K562 (cell line): ENCODE measurements at regions not wholly inside any gene's neighbourhood (a gene's known extent, or its start where the extent isn't known, plus 50 kb on each side); places are given as distances from the start of the nearest gene placed in this dataset.

Experiments
- ATAC-seq: fragments of 200-7000 bp; cut with Tn5 transposase; 3 replicates; pipeline ENCODE4 v1.9.1; 2020; ENCODE audit warnings: moderate library complexity
- BruUV-seq: library from RNA; stranded (reverse); fragments of 400-500 nt; replicated peaks from 2 replicates; lab custom pipeline; 2021; lab: Mats Ljungman, UMichigan
- CTCF ChIA-PET: fragments of 300-600 bp; formaldehyde crosslinking; extraction: SDS; loops from one replicate; lab custom pipeline; 2021; ENCODE audit warnings: low intra/inter-chr PET ratio; lab: Yijun Ruan, JAX
- POLR2A ChIA-PET: fragments of 300-600, 350-650 bp; sonication (Branson Sonifier 250); formaldehyde crosslinking; extraction: SDS; loops from one replicate; lab custom pipeline; 2021; ENCODE audit warnings: antibody characterized with exemption, inconsistent platforms; lab: Yijun Ruan, JAX
- DNase-seq, 4 experiments: peaks; one replicate each; pipeline versions ENCODE4 v3.0.0 to v3.0.0-alpha.2; 2011 to 2018; ENCODE audit warnings: low spot score in 3 of 4, mixed read lengths in 3 of 4; ENCODE audit errors: extremely low read depth in 1 of 4
- FAIRE-seq: peaks from 2 replicates; lab custom pipeline; 2011; peaks lifted over from hg19 to GRCh38; lab: Jason Lieb, UNC
- H2AFZ ChIP-seq: 2 replicates; pipeline ENCODE4 v1.6.0; 2011; ENCODE audit warnings: low read depth, low read length, control low read depth, inconsistent platforms
- H3K27ac ChIP-seq: fragments of 200-600 bp; 3 replicates; pipeline ENCODE4 v1.8.0; 2011; ENCODE audit warnings: low read depth, mild to moderate bottlenecking, control low read depth, inconsistent platforms, low read length, moderate library complexity, mixed read lengths; ENCODE audit errors: extremely low read depth
- H3K27me3 ChIP-seq, 2 experiments: fragments of 300-600 bp in 1 of 2; 2 replicates in 1 of 2; 3 replicates in 1 of 2; pipeline versions ENCODE4 v1.6.0 to v1.8.0; 2011; ENCODE audit warnings: inconsistent platforms in 2 of 2, low read length in 2 of 2, mild to moderate bottlenecking in 1 of 2, mixed read lengths in 1 of 2, moderate library complexity in 1 of 2; ENCODE audit not compliant: control insufficient read depth in 2 of 2, insufficient read depth in 2 of 2
- H3K36me3 ChIP-seq: fragments of 300-600 bp; 3 replicates; pipeline ENCODE4 v1.8.0; 2011; ENCODE audit warnings: mild to moderate bottlenecking, low read length, inconsistent platforms; ENCODE audit not compliant: control insufficient read depth, insufficient read depth
- H3K4me1 ChIP-seq, 2 experiments: fragments of 200-600 bp in 1 of 2; replicated peaks in 1 of 2; 2 replicates in 1 of 2; 3 replicates in 1 of 2; pipeline versions ENCODE4 v1.5.1 to v1.8.0; 2011; ENCODE audit warnings: inconsistent platforms in 2 of 2, low read length in 2 of 2, mild to moderate bottlenecking in 1 of 2, mixed read lengths in 1 of 2, moderate library complexity in 1 of 2; ENCODE audit not compliant: control insufficient read depth in 2 of 2, insufficient read depth in 2 of 2
- H3K4me2 ChIP-seq: 2 replicates; pipeline ENCODE4 v1.6.1; 2011; ENCODE audit warnings: low read length, control low read depth, inconsistent platforms, mixed read lengths; ENCODE audit not compliant: insufficient read depth
- H3K4me3 ChIP-seq: fragments of 200-600 bp; sonication (generic), shearing (Covaris generic); 2 replicates; pipeline ENCODE4 v1.5.1; 2016; ENCODE audit warnings: control low read depth, inconsistent platforms
- H3K79me2 ChIP-seq: fragments of 200-600 bp; 3 replicates; pipeline ENCODE4 v1.8.0; 2011; ENCODE audit warnings: low read length, inconsistent platforms; ENCODE audit not compliant: control insufficient read depth, insufficient read depth
- H3K9ac ChIP-seq, 2 experiments: 2 replicates each; pipeline versions ENCODE4 v1.6.0 to v1.6.1; 2011; ENCODE audit warnings: low read depth in 2 of 2, low read length in 2 of 2, control low read depth in 1 of 2, inconsistent platforms in 1 of 2, mild to moderate bottlenecking in 1 of 2, mixed read lengths in 1 of 2; ENCODE audit not compliant: insufficient read depth in 1 of 2
- H3K9me1 ChIP-seq: one replicate; pipeline ENCODE4 v1.6.0; 2011; ENCODE audit warnings: inconsistent platforms, mild to moderate bottlenecking, low read length, moderate library complexity; ENCODE audit not compliant: control insufficient read depth, insufficient read depth
- H3K9me3 ChIP-seq: replicated peaks from 2 replicates; pipeline ENCODE4 v1.5.1; 2011; ENCODE audit warnings: low read depth, low read length, inconsistent platforms; ENCODE audit not compliant: control insufficient read depth, insufficient read depth
- H4K20me1 ChIP-seq: replicated peaks from 2 replicates; pipeline ENCODE4 v1.6.1; 2011; ENCODE audit warnings: low read length, inconsistent platforms, mixed read lengths; ENCODE audit not compliant: control insufficient read depth, insufficient read depth
- AFF4 ChIP-seq: sonication (generic); formaldehyde crosslinking; IDR thresholded peaks from 2 replicates; pipeline ENCODE4 v1.8.0; 2023; ENCODE audit warnings: mild to moderate bottlenecking, missing genetic modification reagents
- CEBPZ ChIP-seq: fragments of 150-350 bp; IDR thresholded peaks from 2 replicates; pipeline ENCODE4 v1.6.1; 2014; ENCODE audit warnings: low read depth, mild to moderate bottlenecking, low read length, borderline replicate concordance
- KDM2B ChIP-seq: fragments of 250-450 bp; sonication (Bioruptor Pico); IDR thresholded peaks from 2 replicates; pipeline ENCODE4 v1.8.0; 2021; ENCODE audit warnings: mild to moderate bottlenecking, moderate library complexity
- WGBS: fragments of 100-300 bp; shearing (Covaris generic); methylation state at CpG from one replicate; pipeline ENCODE4 v1.1.6; 2016; ENCODE audit warnings: low coverage, mixed read lengths; ENCODE audit not compliant: insufficient coverage; ENCODE audit errors: missing lambda C conversion rate; 5-methylcytosine and 5-hydroxymethylcytosine counted together
- in situ Hi-C: fragments of 300-500 bp; cut with MboI; formaldehyde crosslinking; loops from 4 replicates; pipeline ENCODE4 v1.15.0; 2018; ENCODE audit warnings: inconsistent platforms, mixed read lengths
- intact Hi-C: fragments of 100-400 bp; cut with micrococcal nuclease; formaldehyde crosslinking; loops from 2 replicates; pipeline ENCODE4 v1.14.2; 2022

- Histone ChIP-seq H2AFZ (no peak overlapping the region), H3K9me1 (no peaks in the 10 kb centered on the region), H3K4me2 (no peak overlapping the region), H3K9me3 (no peaks in the 10 kb centered on the region), H3K36me3 (no peaks in the 10 kb centered on the region), H3K4me1 (no peaks in the 10 kb centered on the region), H3K27ac (no peak overlapping the region), H3K4me3 (no peak overlapping the region), H3K9ac (no peak overlapping the region), H3K27me3 (peaks cover 0 to 5% of the 10 kb centered on the region in 2 experiments; a peak in 2 of 5 replicates), H3K79me2 (no peaks in the 10 kb centered on the region)
- FAIRE-seq (no peak), ATAC-seq (no peak), DNase-seq (no peak)
- in situ Hi-C loops: no loop called here
- ChIA-PET CTCF (no interaction called here), POLR2A (no interaction called here)
- 0% methylated on average over 2 of the region's 2 CpGs for WGBS
- no TSS peak for BruUV-seq
- TF ChIP-seq KDM2B (no peak), AFF4 (CRISPR knock-in tag) (no peak), CEBPZ (no peak)
- TF ChIP-seq, all 486 proteins: peak for 0
- H4K20me1 ChIP-seq: no peaks in the 10 kb centered on the region
- intact Hi-C loops: no loop called here
Observed at GRCh38 chr6:46078294-46078693, 51.5 kb upstream of the ENPP4 start.
